ENCODE measurements at regions not wholly inside any gene's neighbourhood (a gene's known extent, or its start where the extent isn't known, plus 50 kb on each side); places are given as distances from the start of the nearest gene placed in this dataset.

DNA sequence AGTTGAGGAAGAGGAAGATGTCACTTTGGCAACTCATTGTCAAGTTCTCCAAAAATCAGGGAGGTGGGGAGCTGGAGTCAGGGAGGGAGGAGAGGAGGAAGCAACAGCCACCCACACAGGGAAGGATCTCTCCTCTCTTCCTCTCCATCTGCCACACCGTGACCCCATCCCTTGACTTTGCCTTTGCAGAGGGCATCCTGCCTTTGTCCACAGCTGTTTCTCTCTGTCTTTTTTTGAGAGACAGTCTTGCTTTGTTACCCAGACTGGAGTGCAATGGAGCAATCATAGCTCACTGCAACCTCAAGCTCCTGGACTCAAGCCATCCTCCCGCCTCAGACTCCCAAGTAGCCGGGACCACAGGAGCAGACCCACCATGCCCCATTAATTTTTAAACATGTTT lies 276.0 kb downstream of the SHOX start (continued):
- TF ChIP-seq, protein P1, sequence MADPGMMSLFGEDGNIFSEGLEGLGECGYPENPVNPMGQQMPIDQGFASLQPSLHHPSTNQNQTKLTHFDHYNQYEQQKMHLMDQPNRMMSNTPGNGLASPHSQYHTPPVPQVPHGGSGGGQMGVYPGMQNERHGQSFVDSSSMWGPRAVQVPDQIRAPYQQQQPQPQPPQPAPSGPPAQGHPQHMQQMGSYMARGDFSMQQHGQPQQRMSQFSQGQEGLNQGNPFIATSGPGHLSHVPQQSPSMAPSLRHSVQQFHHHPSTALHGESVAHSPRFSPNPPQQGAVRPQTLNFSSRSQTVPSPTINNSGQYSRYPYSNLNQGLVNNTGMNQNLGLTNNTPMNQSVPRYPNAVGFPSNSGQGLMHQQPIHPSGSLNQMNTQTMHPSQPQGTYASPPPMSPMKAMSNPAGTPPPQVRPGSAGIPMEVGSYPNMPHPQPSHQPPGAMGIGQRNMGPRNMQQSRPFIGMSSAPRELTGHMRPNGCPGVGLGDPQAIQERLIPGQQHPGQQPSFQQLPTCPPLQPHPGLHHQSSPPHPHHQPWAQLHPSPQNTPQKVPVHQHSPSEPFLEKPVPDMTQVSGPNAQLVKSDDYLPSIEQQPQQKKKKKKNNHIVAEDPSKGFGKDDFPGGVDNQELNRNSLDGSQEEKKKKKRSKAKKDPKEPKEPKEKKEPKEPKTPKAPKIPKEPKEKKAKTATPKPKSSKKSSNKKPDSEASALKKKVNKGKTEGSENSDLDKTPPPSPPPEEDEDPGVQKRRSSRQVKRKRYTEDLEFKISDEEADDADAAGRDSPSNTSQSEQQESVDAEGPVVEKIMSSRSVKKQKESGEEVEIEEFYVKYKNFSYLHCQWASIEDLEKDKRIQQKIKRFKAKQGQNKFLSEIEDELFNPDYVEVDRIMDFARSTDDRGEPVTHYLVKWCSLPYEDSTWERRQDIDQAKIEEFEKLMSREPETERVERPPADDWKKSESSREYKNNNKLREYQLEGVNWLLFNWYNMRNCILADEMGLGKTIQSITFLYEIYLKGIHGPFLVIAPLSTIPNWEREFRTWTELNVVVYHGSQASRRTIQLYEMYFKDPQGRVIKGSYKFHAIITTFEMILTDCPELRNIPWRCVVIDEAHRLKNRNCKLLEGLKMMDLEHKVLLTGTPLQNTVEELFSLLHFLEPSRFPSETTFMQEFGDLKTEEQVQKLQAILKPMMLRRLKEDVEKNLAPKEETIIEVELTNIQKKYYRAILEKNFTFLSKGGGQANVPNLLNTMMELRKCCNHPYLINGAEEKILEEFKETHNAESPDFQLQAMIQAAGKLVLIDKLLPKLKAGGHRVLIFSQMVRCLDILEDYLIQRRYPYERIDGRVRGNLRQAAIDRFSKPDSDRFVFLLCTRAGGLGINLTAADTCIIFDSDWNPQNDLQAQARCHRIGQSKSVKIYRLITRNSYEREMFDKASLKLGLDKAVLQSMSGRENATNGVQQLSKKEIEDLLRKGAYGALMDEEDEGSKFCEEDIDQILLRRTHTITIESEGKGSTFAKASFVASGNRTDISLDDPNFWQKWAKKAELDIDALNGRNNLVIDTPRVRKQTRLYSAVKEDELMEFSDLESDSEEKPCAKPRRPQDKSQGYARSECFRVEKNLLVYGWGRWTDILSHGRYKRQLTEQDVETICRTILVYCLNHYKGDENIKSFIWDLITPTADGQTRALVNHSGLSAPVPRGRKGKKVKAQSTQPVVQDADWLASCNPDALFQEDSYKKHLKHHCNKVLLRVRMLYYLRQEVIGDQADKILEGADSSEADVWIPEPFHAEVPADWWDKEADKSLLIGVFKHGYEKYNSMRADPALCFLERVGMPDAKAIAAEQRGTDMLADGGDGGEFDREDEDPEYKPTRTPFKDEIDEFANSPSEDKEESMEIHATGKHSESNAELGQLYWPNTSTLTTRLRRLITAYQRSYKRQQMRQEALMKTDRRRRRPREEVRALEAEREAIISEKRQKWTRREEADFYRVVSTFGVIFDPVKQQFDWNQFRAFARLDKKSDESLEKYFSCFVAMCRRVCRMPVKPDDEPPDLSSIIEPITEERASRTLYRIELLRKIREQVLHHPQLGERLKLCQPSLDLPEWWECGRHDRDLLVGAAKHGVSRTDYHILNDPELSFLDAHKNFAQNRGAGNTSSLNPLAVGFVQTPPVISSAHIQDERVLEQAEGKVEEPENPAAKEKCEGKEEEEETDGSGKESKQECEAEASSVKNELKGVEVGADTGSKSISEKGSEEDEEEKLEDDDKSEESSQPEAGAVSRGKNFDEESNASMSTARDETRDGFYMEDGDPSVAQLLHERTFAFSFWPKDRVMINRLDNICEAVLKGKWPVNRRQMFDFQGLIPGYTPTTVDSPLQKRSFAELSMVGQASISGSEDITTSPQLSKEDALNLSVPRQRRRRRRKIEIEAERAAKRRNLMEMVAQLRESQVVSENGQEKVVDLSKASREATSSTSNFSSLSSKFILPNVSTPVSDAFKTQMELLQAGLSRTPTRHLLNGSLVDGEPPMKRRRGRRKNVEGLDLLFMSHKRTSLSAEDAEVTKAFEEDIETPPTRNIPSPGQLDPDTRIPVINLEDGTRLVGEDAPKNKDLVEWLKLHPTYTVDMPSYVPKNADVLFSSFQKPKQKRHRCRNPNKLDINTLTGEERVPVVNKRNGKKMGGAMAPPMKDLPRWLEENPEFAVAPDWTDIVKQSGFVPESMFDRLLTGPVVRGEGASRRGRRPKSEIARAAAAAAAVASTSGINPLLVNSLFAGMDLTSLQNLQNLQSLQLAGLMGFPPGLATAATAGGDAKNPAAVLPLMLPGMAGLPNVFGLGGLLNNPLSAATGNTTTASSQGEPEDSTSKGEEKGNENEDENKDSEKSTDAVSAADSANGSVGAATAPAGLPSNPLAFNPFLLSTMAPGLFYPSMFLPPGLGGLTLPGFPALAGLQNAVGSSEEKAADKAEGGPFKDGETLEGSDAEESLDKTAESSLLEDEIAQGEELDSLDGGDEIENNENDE (IDR thresholded peaks at IDR 0.05; ENCODE audit: insufficient replicate concordance, low read length) = no peak
- no peak for TF ChIP-seq CBX8 (IDR thresholded peaks at IDR 0.05; ENCODE audit: borderline replicate concordance, low read depth, low read length)

Measured in H1 (cell line).